ENCODE measurements at regions not wholly inside any gene's neighbourhood (a gene's known extent, or its start where the extent isn't known, plus 50 kb on each side); places are given as distances from the start of the nearest gene placed in this dataset.

DNA sequence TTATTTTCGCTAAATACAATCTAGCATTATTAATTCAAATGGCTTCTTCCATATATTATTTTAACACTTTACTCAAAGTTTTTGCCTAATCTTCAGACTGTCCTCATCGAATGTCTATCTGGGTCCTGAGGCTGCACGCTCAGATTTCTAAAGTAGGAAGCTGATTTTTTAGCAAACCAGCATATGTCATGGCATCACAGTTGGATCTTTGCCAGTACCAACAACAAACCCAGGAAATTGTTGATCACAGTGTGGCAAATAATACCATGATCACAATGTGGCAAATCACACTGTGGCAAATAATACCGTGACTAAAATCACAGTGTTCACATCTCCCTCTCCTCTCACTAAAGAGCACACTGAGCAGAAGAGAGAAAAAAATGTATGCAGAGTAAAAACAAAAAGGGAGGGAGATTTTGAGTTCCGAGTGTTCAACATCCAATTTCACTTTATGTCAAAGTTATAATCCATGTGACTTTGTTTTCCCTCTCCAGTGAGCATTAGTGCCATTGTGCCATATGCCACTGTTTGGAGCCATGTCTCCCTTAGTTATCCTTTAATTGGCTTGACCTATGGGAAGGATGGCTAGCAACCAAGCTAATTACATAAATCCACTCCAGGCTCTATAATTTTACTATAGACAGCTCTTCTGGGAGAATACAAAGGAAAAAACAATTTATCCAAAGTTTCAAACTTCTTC is 1059.6 kb downstream of the HACE1 start:
- TF ChIP-seq, protein P1, sequence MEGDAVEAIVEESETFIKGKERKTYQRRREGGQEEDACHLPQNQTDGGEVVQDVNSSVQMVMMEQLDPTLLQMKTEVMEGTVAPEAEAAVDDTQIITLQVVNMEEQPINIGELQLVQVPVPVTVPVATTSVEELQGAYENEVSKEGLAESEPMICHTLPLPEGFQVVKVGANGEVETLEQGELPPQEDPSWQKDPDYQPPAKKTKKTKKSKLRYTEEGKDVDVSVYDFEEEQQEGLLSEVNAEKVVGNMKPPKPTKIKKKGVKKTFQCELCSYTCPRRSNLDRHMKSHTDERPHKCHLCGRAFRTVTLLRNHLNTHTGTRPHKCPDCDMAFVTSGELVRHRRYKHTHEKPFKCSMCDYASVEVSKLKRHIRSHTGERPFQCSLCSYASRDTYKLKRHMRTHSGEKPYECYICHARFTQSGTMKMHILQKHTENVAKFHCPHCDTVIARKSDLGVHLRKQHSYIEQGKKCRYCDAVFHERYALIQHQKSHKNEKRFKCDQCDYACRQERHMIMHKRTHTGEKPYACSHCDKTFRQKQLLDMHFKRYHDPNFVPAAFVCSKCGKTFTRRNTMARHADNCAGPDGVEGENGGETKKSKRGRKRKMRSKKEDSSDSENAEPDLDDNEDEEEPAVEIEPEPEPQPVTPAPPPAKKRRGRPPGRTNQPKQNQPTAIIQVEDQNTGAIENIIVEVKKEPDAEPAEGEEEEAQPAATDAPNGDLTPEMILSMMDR (IDR thresholded peaks at IDR 0.05; ENCODE audit: insufficient read depth, low read length, poor library complexity, severe bottlenecking), result no peak
- Histone ChIP-seq H3K4me3 (replicated peaks; ENCODE audit: low read depth, low read length) (no peak overlapping the region), H3K36me3 (ENCODE audit: control insufficient read depth, insufficient read depth, low read length) (no peaks in the 10 kb centered on the region), H3K27me3 (replicated peaks; ENCODE audit: control insufficient read depth, insufficient read depth, low read length) (no peaks in the 10 kb centered on the region)
- DNase-seq (ENCODE audit: extremely low read depth, insufficient read length), result no peak

DNA sequence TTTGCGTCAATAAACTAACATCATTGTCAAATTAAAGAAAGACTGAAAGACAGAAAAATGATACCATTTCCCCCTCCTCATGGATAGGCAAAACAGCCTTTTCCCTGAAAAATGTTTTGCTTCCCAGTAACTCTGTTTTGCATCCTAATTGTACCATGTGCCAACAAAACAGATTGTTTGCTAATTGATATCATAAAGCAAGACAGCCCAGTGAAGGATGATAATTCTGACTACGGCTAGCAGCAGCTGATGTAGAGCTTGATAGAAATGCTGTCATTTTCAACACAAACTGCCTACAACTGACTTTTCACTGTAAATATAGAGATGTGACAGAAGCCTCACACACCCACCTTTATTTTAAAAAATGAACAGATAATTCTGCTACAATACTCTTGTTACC is 1061.6 kb downstream of the HACE1 start:
- H3K27me3 ChIP-seq (replicated peaks; ENCODE audit: control insufficient read depth, insufficient read depth, low read length), result no peaks in the 10 kb centered on the region
- H3K36me3 ChIP-seq (ENCODE audit: control insufficient read depth, insufficient read depth, low read length), result no peaks in the 10 kb centered on the region
- DNase-seq (ENCODE audit: extremely low read depth, insufficient read length), result no peak
- H3K4me3 ChIP-seq (replicated peaks; ENCODE audit: low read depth, low read length), result no peak overlapping the region
- TF ChIP-seq, protein P1 (IDR thresholded peaks at IDR 0.05; ENCODE audit: insufficient read depth, low read length, poor library complexity, severe bottlenecking), result no peak

DNA sequence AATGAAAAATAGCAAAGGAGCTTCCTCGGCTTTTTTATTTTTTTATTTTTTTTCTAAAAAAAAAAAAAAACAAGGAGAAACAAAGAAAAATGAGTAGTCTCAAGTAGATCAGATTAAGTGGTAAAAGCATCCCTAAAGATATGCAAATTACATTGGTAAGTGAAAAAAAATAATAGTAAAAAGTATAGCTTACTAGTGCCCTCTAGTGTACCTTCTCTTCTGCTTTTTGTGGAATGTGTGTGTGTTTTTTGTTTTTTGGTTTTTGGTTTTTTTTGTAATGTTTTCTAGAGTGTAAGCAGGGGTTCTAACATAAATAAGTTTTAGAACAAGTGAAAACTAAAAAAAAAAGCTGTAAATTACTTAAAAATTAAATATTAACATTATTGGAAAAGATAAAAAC is 1062.0 kb downstream of the HACE1 start:
- TF ChIP-seq, protein P1 (IDR thresholded peaks at IDR 0.05; ENCODE audit: insufficient read depth, low read length, poor library complexity, severe bottlenecking), result peak; percentile 17
- H3K27me3 ChIP-seq (replicated peaks; ENCODE audit: control insufficient read depth, insufficient read depth, low read length), result no peaks in the 10 kb centered on the region
- no peak for DNase-seq (ENCODE audit: extremely low read depth, insufficient read length)
- H3K36me3 ChIP-seq (ENCODE audit: control insufficient read depth, insufficient read depth, low read length), result no peaks in the 10 kb centered on the region
- H3K4me3 ChIP-seq (replicated peaks; ENCODE audit: low read depth, low read length), result no peak overlapping the region

DNA sequence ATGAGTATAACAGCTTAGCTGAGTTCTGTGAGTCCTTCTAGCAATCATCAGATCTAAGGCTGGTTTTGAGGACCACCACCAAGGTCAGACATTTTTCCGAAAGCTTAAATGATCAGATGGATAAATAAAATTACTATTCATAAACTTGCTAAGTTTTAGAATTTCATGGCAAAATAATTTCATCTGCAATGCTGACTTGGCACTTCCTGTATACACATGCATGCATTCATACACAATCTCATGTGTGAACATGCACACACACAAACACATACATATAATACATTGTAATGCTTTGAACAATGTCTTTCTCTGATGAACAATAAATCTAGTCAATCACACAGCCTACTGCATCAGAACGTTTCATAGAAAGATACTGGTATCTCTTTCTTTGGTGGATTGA is 1068.3 kb downstream of the HACE1 start:
- no peaks in the 10 kb centered on the region for H3K36me3 ChIP-seq (ENCODE audit: control insufficient read depth, insufficient read depth, low read length)
- no peaks in the 10 kb centered on the region for H3K27me3 ChIP-seq (replicated peaks; ENCODE audit: control insufficient read depth, insufficient read depth, low read length)
- no peak overlapping the region for H3K4me3 ChIP-seq (replicated peaks; ENCODE audit: low read depth, low read length)
- TF ChIP-seq, protein P1 (IDR thresholded peaks at IDR 0.05; ENCODE audit: insufficient read depth, low read length, poor library complexity, severe bottlenecking), result no peak
- no peak for DNase-seq (ENCODE audit: extremely low read depth, insufficient read length)

DNA sequence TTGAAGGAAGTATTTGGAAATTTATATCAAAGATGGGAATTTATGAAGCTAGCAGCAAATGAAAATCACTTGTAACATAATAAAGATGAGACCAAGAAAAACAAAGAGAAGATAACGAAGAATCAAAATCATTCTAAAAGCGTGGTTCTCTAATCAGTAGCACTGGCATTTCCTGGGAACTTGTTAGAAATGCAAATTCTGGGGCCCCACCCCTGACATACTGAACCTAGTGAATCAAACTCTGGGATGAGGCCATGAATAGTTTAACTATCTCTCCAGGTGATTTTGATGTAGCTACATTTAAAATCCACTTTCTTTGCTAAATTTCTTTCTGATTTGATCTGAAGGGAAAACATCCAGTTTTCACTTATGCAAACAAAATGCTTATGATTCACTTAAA is 1075.6 kb downstream of the HACE1 start:
- Histone ChIP-seq H3K36me3 (ENCODE audit: control insufficient read depth, insufficient read depth, low read length) (no peaks in the 10 kb centered on the region), H3K4me3 (replicated peaks; ENCODE audit: low read depth, low read length) (no peak overlapping the region), H3K27me3 (replicated peaks; ENCODE audit: control insufficient read depth, insufficient read depth, low read length) (no peaks in the 10 kb centered on the region)
- DNase-seq (ENCODE audit: extremely low read depth, insufficient read length), result no peak
- TF ChIP-seq, protein P1 (IDR thresholded peaks at IDR 0.05; ENCODE audit: insufficient read depth, low read length, poor library complexity, severe bottlenecking), result no peak

DNA sequence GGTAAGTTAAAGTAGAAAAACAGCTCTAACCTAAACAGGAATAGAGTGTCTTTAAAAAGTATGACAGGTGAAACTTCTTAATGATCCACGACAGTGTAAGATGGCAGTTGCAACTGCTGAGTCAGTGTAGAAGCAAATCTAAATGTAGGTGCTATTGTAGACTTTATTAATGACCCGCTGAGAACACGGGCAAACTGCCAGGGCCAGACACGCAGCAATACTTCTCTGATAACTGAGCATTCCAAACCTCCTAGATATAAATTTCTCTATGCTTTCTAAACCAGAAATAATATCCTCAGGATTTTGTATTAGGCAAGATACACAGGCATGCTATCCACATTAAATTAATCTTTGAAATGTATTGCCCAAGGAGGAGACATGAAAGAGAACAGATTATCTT is 1076.4 kb downstream of the HACE1 start:
- DNase-seq (ENCODE audit: extremely low read depth, insufficient read length), result no peak
- Histone ChIP-seq H3K4me3 (replicated peaks; ENCODE audit: low read depth, low read length) (no peak overlapping the region), H3K36me3 (ENCODE audit: control insufficient read depth, insufficient read depth, low read length) (no peaks in the 10 kb centered on the region), H3K27me3 (replicated peaks; ENCODE audit: control insufficient read depth, insufficient read depth, low read length) (no peaks in the 10 kb centered on the region)
- TF ChIP-seq, protein P1 (IDR thresholded peaks at IDR 0.05; ENCODE audit: insufficient read depth, low read length, poor library complexity, severe bottlenecking), result no peak
